CD4-positive, alpha-beta T cell treated with Interleukin-2 at 100 ng/mL for 4 hours (primary cell): ENCODE measurements at regions not wholly inside any gene's neighbourhood (a gene's known extent, or its start where the extent isn't known, plus 50 kb on each side); places are given as distances from the start of the nearest gene placed in this dataset.
"Not testable (repeated sequence)": the region's sequence is repeated elsewhere in the genome, so short reads cannot be mapped to it uniquely, and the experiment has no call there.

Experiments used
- DNase-seq: peaks from one replicate; pipeline ENCODE4 v3.0.0-alpha.2; 2020; ENCODE audit warnings: low spot score

DNA sequence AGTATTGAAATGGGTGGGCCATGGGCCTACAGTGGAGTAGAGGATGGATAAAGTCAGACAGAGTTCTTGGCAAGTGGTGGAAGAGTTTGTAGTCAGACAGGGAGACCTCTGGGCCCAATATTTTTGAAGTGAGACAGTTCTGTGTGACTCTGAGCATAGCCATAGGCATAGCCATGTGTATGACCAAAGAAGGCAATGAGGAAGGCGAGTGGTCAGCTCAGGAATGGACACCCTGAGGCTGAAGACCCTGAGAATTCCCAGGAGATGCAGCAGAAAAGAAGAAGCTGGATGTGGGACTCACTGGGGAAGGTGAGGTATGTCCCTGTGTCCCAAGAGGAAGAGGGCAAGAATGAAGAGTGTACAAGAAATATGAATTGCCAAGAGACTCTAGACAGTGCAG lies 210.6 kb upstream of the IRF2BP2 start:
- no peak for DNase-seq

DNA sequence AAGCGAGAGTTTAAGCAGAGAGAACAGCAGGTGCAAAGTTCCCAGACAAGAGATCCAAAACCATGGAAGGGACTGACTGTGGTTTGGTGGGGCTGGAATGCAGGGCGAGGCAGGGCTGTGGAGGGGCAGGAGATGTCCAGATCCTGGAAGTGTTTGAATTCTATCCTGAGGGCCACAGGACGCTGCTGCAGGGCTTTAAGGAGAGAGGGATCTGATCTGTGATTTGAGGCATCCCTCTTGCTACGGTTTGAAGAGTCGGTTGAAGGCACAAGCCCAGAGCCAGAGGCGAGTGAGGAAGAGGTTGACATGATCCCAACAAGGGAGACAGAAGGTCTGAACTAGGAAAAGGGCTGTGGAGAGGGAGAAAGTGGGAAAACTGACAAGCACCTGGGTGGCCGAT lies 209.9 kb upstream of the IRF2BP2 start:
- not testable (repeated sequence) for DNase-seq

DNA sequence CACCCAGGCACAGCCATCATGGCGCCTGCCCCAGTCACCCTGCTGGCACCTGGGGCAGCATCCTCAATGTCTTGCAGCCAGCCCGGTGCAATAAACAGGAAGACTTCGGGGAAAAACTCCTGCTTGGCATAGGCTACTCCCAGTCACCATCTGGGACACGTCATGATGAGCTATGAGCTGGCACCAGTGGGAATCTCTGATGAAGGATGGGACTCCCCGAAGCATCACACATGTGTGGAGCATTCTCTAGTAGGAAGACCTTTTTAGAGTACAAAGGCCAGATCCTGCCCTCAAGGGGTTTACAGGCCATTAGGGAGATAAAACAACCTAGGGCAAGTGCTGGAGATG lies 208.0 kb upstream of the IRF2BP2 start:
- DNase-seq: not testable (repeated sequence)

DNA sequence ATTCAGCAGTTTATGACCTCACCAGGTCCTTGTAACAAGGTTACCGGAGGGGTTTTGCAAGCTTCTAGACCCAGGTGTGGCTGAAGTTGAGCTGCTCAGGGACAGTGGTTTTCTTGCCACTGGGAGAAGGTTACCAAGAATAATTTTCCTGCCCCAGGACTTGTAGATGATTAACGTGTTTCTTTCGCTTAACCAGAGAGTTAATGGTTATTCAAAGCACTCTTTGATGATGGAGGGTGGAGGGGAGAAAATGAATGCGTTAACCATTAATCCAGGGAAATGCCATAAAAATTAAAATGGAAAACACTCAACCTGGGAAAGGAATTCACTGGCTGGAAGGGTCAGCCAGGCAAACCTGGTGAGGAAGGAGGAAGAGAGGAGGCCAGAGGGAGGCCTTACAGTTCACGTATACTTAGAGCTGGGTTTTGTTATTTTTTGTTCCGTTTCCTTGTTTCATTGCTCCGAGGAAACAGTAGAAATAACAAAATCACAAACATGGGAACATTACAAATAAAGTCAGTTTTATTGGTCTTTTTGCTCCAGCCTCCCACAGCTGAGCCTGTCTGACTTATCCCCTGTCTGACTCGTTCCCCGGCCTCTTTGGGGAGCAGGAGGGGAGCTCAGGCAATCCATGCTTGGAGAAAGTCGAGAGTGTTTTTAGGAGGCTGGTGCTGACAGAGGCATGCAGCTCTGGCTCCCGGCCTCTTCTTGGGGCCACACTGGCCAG lies 207.5 kb upstream of the IRF2BP2 start:
- DNase-seq: not testable (repeated sequence)

DNA sequence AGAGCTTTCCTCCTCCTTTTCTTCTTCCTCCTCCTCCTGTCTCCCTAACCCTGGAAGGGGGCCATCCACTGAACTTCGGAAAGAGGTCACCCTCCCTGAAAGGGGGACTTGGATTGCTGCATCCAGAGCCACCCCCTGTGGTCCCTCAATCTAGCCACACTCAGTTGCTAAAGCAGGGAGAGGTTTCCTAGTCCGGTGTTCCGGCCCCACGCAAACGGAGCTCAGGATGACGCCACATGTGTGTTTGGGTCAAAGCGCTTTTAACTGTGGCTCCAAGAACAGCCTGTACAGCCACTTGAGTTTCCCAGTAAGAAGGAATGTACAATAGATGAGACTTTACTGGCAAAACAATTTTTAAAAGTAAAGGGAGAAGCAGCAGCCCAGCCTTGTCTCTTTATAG lies 206.9 kb upstream of the IRF2BP2 start:
- DNase-seq: not testable (repeated sequence)

DNA sequence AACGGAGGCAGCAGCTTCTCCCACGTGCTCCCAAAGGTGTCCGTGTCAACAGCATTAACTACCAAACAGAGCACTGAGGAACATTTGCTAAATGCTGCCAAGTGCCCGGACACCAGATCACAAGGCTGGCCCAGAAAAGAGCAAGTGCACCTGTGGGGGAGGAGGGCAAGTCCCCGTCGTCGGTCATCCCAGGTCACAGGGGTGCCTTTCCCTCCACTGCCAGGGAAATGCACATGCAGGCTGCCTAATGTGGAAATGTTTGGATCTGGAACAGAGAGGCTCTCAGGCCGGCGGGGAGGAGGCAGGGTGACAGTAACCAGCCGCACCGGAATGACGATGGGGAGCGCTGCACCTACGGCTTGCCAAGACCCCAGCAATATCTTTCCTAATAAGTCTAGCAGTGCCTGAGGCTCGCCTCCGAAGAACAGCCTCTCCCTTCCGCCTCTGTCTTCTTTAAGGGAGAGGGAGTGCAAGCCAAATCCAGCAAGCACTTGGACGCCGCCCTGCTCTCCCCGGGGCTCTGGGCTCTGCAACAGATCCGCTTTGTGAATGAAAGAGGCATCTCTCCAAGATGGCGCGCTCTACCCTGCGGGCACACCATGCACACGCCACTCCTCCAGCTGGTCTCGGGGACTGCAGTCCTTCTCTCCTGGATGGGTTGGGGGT lies 206.3 kb upstream of the IRF2BP2 start:
- not testable (repeated sequence) for DNase-seq

DNA sequence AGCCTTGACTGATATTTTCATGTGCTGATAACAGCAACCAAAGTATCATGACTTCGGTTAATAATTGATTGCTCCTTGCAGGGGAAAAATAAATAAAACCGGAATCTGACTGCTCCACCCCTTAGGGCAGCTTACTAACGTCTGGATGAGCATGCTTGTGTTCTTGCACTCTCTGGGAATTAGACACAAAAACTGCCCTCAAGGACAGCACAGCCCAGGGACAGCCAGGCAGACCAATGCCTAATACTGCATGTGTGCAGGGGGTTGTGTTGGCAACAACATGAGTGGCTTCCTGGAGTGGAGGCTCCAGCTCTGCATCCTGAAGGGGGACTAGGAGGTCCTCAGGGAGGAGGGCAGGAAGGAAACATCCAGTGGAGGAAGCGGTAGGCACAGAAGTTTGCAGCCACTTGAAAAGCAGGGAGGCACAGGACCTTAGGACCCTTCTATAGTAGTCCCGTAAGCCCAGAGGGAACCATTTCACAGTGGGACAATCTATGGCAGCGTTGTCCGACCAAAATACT lies 205.4 kb upstream of the IRF2BP2 start:
- DNase-seq: not testable (repeated sequence)

DNA sequence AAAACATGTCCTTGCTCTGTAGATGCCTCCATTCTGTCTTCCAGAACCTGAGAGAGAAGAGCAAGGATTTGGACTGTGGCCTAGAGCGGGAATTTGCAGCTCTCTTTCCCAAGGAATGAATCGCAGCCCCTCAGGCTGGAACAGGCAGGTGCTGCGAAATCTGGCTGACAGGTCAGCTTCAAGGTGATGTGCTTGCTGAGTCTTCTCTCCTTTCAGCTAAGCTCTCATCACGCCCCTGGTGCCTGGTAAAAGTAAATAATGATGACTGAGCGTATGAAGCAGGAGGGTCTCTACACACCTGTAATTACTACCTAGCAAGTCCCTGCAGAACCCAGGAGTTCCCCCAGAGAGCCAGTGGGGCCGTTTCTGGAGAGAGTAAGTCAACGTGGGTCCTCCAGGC lies 204.3 kb upstream of the IRF2BP2 start:
- not testable (repeated sequence) for DNase-seq

DNA sequence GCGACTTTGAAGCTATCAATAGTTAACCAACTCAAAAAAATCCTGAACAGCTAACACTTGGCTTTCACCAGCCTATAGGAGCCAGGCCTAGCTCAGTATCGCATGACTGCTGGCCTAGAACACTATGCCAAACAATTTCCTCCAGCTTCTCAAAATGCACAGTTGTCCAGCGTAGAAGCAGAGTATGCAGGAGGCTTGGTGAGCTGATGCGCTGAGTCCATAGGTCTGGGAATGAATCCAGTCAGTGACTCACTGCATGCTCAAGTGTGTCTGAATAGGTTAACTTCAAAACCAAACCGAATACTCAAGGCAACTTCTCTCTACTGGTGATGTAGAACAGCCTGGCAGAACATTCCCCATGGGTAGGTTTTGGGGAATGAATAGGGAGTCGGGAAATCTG lies 201.8 kb upstream of the IRF2BP2 start:
- DNase-seq: not testable (repeated sequence)

DNA sequence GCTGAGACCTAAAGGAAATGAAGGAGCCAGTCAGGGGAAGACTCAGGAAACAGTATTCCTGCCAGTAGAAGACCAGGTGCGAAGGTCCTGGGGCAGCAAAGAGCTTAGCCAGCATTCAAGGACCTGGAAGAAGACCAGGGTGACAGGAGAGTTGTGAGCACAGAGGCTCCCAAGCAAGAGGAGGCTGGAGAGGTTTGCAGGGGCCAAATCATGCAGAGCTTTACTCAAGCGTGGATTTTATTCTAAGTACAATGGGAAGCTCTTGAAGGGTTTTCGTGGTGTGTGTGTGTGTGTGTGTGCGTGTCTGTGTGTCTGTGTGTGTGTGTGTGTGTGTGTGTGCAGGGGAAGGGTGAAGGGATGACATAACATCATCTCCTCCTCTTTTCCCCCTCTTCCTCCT lies 200.7 kb upstream of the IRF2BP2 start:
- DNase-seq: not testable (repeated sequence)

DNA sequence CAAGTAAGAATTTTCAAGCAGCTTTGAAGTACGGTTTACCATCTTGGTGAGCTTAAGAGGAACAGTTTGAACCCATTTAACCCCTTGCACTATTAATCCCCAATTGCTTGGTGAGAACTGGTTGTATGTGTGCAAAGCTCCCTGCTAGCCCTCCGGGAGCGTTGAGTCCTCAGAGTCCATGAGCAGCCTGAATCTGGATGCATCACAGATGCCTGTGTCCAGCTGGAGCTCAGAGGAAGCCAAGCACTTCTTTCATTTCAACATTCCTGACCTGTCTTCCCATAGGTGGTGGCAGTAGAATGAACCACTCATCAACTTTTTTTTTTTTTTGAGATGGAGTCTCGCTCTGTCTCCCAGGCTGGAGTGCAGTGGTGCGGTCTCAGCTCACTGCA lies 199.9 kb upstream of the IRF2BP2 start:
- not testable (repeated sequence) for DNase-seq

DNA sequence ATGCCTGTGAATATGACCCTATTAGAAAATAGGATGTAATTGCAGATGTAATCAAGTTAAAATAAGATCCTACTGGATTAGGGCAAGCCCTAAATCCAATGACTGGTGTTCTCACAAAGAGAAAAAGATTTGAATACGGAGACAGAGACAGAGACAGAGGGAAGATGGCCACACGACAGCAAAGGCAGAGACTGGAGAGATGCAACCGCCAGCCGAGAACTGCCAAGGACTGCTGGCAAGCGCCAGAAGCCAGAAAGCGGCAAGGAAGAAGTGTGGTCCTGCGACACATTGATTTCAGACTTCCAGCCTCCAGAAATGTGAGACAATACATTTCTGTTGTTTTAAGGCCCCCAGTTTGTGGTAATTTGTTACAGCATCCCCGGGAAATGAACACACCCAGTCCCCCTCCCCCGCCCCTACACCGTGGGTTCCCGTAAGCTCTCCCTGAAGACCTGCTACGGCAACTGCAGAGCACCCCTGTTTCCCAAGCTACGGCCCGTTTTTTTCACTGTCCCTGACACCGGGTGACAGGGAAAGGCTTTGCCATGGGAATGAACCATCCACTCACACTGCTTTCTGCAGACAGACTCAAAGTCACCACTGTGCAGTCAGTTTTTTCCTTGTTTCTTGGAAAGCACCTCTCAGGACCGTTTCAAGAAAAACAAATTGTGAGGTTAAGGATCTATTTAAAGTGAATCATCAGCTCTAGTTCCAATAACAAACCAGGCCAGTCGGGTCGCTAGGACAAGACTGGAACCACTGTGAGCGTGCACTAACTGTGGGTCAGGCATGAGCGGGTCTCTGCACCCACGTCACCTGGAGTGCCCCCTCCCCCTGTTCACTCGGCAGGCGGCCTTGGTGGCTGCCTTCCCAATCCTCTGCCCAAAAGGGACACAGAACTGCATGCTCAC lies 199.2 kb upstream of the IRF2BP2 start:
- not testable (repeated sequence) for DNase-seq

DNA sequence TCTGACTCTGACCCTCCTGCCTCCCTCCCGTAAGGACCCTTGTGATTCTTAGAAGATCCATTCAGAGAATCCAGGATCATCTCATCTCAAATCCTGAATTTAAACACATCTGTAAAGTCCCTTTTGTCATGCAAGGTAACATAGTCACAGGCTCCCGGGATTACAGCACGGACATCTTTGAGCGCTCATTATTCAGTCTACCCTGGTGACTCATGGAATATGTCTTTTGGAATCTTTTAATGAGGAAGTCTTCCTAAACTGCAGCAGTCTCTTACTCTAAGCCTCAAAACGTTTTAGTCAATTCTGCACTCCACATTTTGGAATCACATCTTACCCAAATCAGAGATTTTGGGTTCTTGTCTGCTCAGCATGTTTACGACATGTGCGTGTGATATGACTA lies 198.5 kb upstream of the IRF2BP2 start:
- not testable (repeated sequence) for DNase-seq

DNA sequence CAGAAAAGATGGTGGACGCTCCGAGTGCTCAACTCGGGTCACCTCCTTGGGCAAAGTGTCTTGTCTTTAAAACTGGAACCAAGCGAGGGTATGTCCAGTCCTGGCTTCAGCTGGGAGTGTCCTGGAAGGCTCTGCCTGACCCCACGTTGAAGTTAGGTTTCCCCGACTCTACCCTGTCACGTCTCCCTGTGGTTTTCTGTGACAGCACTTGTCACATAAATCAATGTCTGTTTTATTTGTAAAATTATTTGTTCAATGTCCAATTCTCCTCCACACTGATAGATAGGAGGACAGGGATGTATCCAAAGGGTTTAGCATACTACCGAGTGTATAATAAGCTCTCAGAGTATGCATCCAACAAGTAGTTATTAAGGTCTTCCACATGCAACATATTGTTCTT lies 197.7 kb upstream of the IRF2BP2 start:
- not testable (repeated sequence) for DNase-seq

DNA sequence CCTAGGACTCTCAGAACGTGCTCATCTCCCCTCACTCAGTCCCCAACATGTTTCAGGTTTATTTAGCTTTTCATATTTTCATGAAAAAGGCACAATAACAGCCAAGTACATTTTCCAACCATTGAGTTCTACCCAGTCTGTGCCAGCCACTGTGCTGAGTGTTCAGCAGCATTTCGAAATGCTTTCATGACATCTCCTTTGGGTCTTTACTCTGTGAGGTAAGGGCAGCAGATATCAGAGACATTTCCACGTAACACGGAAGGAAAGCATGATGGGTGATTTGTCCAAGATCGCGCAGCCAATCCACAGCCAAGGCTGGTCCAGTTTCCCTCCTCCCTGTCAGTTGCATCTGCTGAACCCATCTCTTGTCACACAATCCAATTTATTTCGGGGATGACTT lies 192.6 kb upstream of the IRF2BP2 start:
- not testable (repeated sequence) for DNase-seq

DNA sequence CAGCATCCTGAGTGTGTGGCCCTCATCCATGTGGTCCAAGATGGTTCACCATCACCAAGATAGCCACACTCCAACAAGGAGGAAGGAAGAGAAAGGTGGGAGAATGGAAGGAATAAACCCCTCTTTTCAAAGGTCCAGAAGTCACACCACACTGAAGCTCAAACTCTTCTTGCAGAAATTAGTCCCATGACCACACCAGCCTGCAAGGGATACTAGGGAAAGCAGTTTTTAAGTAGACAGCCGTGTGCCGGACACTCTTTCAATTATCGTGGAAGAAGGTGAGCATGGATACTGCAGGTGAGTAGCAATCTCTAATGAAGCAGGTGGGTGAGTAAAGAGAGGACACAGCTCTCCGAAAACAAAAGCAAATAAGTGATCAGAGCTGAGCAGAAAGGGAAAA lies 191.7 kb upstream of the IRF2BP2 start:
- not testable (repeated sequence) for DNase-seq

DNA sequence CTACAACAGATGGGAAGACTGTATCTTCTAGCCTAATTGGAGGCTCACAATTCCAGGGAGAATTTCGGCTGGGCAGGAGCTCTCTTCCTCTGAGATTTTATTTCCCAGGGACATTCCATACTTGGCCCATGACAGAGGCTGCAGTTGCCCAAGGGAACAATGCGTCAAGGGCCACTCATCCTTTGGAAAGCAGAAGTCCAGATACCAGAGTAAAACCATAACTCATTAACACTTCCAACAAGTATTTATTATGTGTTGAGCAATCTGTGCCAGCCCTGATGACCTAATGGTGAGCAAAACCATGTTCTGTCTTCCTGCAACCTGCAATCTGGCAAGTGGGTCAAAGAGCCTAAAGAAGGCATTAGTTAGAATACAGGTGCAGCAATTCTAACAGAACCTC lies 191.2 kb upstream of the IRF2BP2 start:
- not testable (repeated sequence) for DNase-seq

DNA sequence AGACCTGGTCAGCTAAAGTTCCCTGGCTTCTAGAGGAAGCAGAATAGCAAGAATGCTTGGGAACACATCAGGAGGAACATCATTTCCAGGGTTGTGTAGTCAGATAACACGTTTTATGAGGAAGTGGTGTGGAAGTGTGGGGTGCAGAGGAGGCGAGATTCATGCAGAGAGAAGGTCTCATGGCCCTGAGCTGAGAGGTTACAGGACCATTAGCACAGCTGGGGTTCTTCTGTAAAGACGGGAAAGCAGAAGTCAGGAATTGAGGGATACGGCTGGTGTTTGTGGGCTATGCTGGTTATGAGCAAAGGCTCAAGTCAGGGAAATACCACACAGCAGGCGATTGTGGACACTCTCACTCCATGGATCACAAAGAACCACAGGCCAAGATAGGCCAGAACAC lies 190.6 kb upstream of the IRF2BP2 start:
- not testable (repeated sequence) for DNase-seq

DNA sequence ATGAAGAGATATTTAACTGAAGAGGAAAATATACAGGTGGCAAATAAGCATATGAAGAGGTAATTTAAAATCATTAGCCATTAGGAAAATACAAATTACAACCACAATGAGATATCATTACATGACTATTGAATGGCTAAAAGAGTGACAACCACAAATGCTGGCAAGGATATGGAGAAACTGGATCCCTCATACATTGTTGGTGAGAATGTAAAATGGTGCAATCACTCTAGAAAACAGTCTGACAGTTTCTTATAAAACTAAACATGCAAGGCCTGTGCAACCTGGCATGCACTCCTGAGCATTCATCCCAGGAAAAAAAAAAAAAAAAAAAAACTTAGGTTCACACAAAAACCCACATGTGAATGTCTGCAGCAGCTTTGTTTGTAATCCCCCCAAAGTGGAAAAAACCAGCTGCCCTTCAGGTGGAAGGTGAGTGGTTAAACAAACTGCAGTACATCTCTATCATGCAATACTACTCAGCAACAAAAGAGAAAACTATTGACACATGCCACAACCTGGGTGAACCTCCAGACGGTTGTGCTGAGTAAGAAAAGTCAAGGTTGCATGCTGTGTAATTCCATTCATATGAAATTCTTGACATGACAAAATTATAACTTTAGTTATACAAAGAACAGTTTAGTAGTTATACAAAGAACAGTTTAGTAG lies 189.2 kb upstream of the IRF2BP2 start:
- not testable (repeated sequence) for DNase-seq

DNA sequence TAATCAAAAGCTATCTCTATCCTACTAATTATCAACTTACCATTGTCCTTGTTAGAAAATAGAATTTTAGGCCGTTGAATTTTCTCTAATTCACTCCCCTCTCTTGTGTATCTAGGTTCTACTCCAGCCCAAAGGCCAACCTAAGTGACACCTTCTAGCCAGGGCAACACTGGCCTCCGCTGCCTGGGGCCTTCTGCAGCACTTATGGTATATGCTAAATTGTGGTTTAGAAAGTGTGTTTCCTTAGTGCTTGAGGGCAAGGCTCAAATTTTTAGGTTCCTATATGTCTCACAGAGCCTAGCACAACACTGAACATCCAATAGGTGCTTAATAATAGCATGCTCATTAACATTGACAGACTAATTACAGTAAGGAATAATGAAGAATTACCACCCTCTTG lies 187.2 kb upstream of the IRF2BP2 start:
- DNase-seq: not testable (repeated sequence)

DNA sequence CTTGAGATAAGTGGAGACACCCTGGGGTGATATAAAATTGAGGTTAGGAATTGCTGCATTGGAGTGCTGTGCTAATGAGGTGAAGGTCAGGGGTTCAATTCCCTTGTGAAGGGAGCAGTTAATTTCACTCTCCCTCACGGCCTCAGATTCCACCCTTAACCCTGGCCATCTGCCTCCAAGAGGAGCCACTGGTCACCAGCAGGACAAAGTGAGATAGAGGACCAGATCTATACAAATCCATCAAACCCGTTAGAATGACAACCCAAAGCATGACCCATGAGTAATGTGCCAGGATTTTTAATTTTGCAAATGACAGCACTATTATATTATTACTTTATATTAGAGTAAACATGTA lies 186.4 kb upstream of the IRF2BP2 start:
- DNase-seq: not testable (repeated sequence)
